GM06990 (cell line): ENCODE measurements at regions not wholly inside any gene's neighbourhood (a gene's known extent, or its start where the extent isn't known, plus 50 kb on each side); places are given as distances from the start of the nearest gene placed in this dataset.

ENCODE experiments used
- DNase-seq: peaks from one replicate; pipeline ENCODE4 v3.0.0-alpha.2; 2011; ENCODE audit not compliant: insufficient read length; ENCODE audit errors: extremely low read depth
- H3K27me3 ChIP-seq: replicated peaks from 2 replicates; pipeline ENCODE4 v1.6.0; 2011; ENCODE audit warnings: low read length; ENCODE audit not compliant: control insufficient read depth, insufficient read depth
- H3K36me3 ChIP-seq: 2 replicates; pipeline ENCODE4 v1.5.1; 2011; ENCODE audit warnings: low read length; ENCODE audit not compliant: control insufficient read depth, insufficient read depth
- H3K4me3 ChIP-seq: replicated peaks from 2 replicates; pipeline ENCODE4 v1.5.1; 2011; ENCODE audit warnings: low read depth, mild to moderate bottlenecking, control low read depth, low read length
- TF ChIP-seq, protein P1 (sequence below): IDR thresholded peaks from 2 replicates; pipeline ENCODE4 v1.5.1; 2011; ENCODE audit warnings: low read length, control low read depth, mild to moderate bottlenecking, inconsistent platforms; ENCODE audit not compliant: insufficient read depth, poor library complexity, severe bottlenecking

DNA sequence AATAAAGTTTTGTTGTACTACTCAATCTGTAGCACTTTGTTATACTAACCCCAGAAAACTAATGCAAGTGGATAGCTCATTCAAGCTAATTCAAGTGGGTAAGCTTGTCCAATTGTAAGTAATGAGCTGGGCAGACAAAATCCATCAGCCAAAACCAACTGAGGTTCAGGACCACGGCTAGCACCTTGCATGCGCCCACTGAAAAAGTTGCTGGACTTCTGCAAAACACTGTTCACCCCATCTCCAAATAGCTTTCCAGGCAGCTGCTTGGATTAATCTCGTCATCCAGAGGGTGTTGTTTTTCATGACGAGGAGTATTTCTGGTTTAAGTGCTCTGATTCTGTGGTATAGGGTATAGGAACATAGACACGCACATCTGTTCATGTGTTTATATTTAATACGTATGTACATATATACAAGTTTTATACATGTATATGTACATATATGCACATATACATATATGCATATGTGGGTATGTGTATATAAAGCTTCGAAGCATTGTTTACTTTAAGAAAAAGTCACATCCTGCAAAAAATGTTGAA is 307.5 kb downstream of the GALR1 start:
- Histone ChIP-seq H3K36me3 (no peaks in the 10 kb centered on the region), H3K4me3 (no peak overlapping the region), H3K27me3 (no peaks in the 10 kb centered on the region)
- no peak for DNase-seq
- TF ChIP-seq, protein P1, sequence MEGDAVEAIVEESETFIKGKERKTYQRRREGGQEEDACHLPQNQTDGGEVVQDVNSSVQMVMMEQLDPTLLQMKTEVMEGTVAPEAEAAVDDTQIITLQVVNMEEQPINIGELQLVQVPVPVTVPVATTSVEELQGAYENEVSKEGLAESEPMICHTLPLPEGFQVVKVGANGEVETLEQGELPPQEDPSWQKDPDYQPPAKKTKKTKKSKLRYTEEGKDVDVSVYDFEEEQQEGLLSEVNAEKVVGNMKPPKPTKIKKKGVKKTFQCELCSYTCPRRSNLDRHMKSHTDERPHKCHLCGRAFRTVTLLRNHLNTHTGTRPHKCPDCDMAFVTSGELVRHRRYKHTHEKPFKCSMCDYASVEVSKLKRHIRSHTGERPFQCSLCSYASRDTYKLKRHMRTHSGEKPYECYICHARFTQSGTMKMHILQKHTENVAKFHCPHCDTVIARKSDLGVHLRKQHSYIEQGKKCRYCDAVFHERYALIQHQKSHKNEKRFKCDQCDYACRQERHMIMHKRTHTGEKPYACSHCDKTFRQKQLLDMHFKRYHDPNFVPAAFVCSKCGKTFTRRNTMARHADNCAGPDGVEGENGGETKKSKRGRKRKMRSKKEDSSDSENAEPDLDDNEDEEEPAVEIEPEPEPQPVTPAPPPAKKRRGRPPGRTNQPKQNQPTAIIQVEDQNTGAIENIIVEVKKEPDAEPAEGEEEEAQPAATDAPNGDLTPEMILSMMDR, result no peak

DNA sequence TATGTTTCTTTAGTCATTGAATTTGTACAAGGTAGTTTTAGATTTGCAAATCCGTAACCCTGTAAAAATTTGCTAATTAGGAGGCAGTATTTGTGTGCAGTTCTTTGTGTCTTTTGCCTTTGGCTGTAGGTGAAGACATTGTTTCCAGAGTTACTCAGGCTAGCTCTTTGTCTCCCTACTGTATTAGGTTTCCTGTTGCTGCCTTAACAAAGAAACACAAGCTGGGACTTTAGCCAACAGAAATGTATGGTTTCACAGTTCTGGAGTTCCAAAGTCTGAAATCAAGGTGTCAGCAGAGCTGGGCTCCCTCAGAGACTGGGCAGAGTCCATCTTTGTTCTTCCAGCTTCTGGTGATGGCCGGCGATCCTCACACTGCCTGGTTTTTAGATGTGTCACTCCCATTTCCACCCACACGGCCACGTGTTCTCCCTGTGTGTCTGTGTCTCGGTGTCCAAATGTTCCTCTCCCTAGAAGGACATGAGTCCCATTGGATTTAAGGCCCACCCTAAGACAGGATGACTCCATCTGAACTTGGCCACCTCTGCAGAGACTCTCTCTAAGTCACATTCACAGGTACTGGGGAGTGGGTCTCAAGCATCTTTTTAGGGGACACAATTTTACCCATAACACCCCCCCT is 309.7 kb downstream of the GALR1 start:
- H3K36me3 ChIP-seq, result no peaks in the 10 kb centered on the region
- TF ChIP-seq, protein P1, result no peak
- DNase-seq, result no peak
- H3K4me3 ChIP-seq, result no peak overlapping the region
- no peaks in the 10 kb centered on the region for H3K27me3 ChIP-seq

DNA sequence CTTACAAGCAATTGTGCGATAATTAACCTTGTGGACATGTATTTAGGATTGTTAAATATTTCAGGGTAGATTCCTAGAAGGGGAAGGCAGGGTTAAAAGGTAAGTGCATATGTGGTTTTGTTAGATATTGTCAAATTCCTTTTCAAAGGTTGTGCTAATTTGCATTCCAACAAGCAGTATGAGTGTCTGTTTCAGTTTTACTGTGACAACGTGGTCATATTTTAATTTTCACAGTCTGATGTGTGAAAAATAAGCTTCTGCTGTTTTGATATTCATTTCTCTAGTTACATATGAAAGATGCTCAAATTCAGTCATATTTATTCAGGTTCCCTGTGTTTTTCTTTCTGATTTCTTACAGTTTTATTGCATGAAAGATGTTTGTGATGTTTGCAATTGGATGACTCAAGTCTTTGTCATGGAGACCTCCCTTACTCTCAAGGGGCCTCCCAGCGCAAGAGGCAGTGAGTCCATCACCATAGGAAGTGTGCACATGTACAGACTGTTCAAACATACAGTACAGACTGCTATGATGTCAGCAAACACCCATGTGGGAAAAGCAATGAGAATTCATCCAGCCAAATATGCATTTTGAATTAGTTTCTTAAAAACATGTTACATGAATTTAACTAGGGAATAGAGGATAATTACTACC is 310.8 kb downstream of the GALR1 start:
- DNase-seq, result no peak
- TF ChIP-seq, protein P1, result no peak
- Histone ChIP-seq H3K4me3 (no peak overlapping the region), H3K36me3 (no peaks in the 10 kb centered on the region), H3K27me3 (no peaks in the 10 kb centered on the region)

DNA sequence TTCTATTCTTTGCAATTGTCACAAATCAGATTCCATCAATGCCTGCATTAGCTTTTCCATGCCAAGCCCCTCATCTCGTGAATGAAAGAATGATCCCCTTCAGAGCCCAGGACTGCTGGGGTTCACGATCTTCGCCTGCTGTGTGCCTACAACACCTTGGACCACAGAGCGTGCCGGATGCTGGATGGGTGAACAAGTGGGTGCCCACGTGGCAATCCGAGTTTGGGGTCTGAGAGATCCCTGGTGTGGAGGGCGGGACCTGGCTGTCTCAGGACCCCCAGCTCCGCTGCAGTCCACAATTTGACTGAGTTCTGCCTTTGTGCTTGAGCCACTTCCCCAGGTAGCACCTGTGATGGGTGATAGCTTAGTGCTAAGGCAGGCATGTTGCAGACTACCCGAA is 317.0 kb downstream of the GALR1 start:
- no peak overlapping the region for H3K4me3 ChIP-seq
- DNase-seq, result no peak
- H3K27me3 ChIP-seq, result no peaks in the 10 kb centered on the region
- no peaks in the 10 kb centered on the region for H3K36me3 ChIP-seq
- TF ChIP-seq, protein P1, result no peak

DNA sequence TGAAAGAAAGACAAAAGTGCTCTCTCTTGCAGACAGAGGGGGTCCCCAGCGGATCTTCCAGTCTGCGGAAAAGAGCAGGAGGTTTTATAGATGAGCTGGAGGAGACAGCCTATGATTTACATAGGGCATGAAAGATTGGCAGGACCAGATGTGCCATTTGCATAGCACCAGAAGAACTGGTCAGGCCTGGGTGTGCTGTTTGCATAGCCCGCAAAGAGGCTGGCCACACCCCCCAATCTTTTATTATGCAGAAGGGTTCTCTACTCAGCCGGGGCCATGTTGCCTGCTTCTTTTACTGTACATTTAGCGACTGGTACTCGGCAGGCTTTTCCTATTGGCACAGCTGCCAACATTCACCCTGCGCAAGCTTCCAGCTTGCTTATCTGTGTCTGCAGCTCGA is 317.6 kb downstream of the GALR1 start:
- TF ChIP-seq, protein P1, result no peak
- H3K27me3 ChIP-seq, result no peaks in the 10 kb centered on the region
- no peak overlapping the region for H3K4me3 ChIP-seq
- DNase-seq, result no peak
- no peaks in the 10 kb centered on the region for H3K36me3 ChIP-seq
